ENCODE measurements at regions not wholly inside any gene's neighbourhood (a gene's known extent, or its start where the extent isn't known, plus 50 kb on each side); places are given as distances from the start of the nearest gene placed in this dataset.

DNA sequence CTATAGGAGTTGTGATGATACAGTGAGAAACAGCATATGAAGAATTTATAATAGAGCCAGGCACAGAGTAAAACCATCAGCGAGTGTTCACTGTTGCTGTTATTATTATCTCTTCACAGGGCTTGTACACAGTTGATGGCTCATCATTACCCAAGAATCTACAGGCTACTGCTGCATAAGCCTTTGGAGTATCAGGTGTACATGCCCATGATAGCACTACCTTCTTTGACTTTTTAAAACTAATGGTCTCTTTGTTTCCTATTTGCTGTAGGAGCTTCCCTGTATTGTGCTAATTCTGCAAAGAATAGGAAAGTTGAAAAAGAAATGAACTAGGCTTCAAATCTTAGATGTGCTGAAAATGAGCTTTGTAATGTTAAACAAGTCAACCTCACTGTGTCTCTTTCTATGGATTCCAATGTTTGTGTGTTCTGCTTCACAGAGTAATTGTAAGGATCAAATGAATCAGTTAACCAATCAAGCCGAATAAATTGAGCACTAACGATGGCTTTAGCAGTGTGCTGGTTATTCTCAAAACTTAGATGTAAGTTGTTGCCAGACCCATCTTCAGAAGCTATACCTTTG, 138.8 kb downstream of the TUSC7 start:
- no peak overlapping the region for H3K4me3 ChIP-seq
- H3K27ac ChIP-seq: no peak overlapping the region
- POLR2A ChIA-PET (ENCODE audit: unreplicated experiment): no interaction called here
- H3K27me3 ChIP-seq (ENCODE audit: insufficient read depth, low read depth): no peaks in the 10 kb centered on the region
- intact Hi-C loops (cut with micrococcal nuclease; ENCODE audit: unreplicated experiment): no loop called here
- H3K79me2 ChIP-seq (ENCODE audit: low read depth): no peaks in the 10 kb centered on the region
- H3K36me3 ChIP-seq (ENCODE audit: low read depth): no peaks in the 10 kb centered on the region
- no peak overlapping the region for H2AFZ ChIP-seq
- no peak for DNase-seq
- CTCF ChIA-PET: no interaction called here
- H3K4me1 ChIP-seq (replicated peaks; ENCODE audit: insufficient read depth): no peaks in the 10 kb centered on the region
- H3K9me3 ChIP-seq (ENCODE audit: insufficient read depth, low read depth): no peaks in the 10 kb centered on the region
- H3K4me2 ChIP-seq: no peak overlapping the region
- no peaks in the 10 kb centered on the region for H3K9me2 ChIP-seq (ENCODE audit: insufficient read depth)
- TF ChIP-seq, protein P1, sequence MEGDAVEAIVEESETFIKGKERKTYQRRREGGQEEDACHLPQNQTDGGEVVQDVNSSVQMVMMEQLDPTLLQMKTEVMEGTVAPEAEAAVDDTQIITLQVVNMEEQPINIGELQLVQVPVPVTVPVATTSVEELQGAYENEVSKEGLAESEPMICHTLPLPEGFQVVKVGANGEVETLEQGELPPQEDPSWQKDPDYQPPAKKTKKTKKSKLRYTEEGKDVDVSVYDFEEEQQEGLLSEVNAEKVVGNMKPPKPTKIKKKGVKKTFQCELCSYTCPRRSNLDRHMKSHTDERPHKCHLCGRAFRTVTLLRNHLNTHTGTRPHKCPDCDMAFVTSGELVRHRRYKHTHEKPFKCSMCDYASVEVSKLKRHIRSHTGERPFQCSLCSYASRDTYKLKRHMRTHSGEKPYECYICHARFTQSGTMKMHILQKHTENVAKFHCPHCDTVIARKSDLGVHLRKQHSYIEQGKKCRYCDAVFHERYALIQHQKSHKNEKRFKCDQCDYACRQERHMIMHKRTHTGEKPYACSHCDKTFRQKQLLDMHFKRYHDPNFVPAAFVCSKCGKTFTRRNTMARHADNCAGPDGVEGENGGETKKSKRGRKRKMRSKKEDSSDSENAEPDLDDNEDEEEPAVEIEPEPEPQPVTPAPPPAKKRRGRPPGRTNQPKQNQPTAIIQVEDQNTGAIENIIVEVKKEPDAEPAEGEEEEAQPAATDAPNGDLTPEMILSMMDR (conservative IDR thresholded peaks at IDR 0.05): no peak
- no peak for TF ChIP-seq EZH2 (IDR thresholded peaks at IDR 0.05; ENCODE audit: low read depth)
- no peaks in the 10 kb centered on the region for H4K20me1 ChIP-seq (ENCODE audit: insufficient read depth)
- BruUV-seq (replicated peaks): no TSS peak
- H3F3A ChIP-seq (ENCODE audit: insufficient read depth, low read depth): no peaks in the 10 kb centered on the region

DNA sequence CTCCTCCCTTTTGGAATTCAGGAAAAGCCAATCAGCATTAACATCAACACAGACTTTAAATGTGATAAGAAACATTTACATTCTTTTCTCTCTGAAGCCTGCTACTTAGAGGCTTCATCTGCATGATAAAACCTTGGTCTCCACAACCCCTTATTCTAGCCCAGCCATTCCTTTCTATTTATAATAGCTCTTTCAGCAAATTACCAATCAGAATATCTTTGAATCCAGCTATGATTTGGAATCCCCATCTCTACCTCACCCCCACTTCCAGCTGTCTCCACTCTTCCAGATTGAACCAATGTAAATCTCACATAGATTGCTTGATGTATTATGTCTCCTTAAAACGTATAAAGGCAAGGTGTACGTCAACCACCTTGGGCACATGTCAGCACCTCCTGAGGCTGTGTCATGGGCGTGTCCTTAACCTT, 139.7 kb downstream of the TUSC7 start:
- Histone ChIP-seq H3K27me3 (ENCODE audit: insufficient read depth, low read depth) (no peaks in the 10 kb centered on the region), H3K9me3 (ENCODE audit: insufficient read depth, low read depth) (no peaks in the 10 kb centered on the region), H3K27ac (no peak overlapping the region), H3K79me2 (ENCODE audit: low read depth) (no peaks in the 10 kb centered on the region), H3K9me2 (ENCODE audit: insufficient read depth) (no peaks in the 10 kb centered on the region), H3F3A (ENCODE audit: insufficient read depth, low read depth) (no peaks in the 10 kb centered on the region), H2AFZ (no peak overlapping the region), H4K20me1 (ENCODE audit: insufficient read depth) (no peaks in the 10 kb centered on the region), H3K36me3 (ENCODE audit: low read depth) (no peaks in the 10 kb centered on the region), H3K4me2 (no peak overlapping the region), H3K4me1 (replicated peaks; ENCODE audit: insufficient read depth) (no peaks in the 10 kb centered on the region), H3K4me3 (no peak overlapping the region)
- CTCF ChIA-PET: no interaction called here
- TF ChIP-seq, protein P1 (conservative IDR thresholded peaks at IDR 0.05): no peak
- TF ChIP-seq EZH2 (IDR thresholded peaks at IDR 0.05; ENCODE audit: low read depth): no peak
- BruUV-seq (replicated peaks): no TSS peak
- no peak for DNase-seq
- intact Hi-C loops (cut with micrococcal nuclease; ENCODE audit: unreplicated experiment): no loop called here
- POLR2A ChIA-PET (ENCODE audit: unreplicated experiment): no interaction called here

DNA sequence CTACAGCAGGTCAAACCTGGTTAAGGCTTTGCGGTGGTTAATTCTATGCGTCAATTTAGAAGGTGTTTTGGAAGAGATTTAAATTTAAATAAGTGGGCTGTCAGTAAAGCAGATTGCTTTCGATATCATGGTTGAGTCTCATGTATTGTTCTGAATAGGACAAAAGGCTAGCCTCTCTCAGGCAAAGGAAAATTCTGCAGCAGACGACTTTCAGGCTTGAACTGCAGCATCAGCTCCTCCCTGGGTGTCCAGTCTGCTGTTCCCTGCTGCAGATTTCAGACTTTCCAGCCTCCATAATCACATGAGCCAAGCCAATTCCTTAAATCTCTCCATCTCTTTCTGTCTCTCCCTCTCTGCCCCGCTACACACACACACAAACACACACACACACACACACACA, 143.2 kb downstream of the TUSC7 start:
- Histone ChIP-seq H3K36me3 (ENCODE audit: low read depth) (no peaks in the 10 kb centered on the region), H3F3A (ENCODE audit: insufficient read depth, low read depth) (no peaks in the 10 kb centered on the region), H3K4me1 (replicated peaks; ENCODE audit: insufficient read depth) (no peaks in the 10 kb centered on the region), H3K4me3 (no peak overlapping the region), H3K79me2 (ENCODE audit: low read depth) (no peaks in the 10 kb centered on the region), H3K9me3 (ENCODE audit: insufficient read depth, low read depth) (no peaks in the 10 kb centered on the region), H4K20me1 (ENCODE audit: insufficient read depth) (no peaks in the 10 kb centered on the region), H3K9me2 (ENCODE audit: insufficient read depth) (no peaks in the 10 kb centered on the region), H3K4me2 (no peak overlapping the region), H2AFZ (no peak overlapping the region), H3K27me3 (ENCODE audit: insufficient read depth, low read depth) (no peaks in the 10 kb centered on the region), H3K27ac (no peak overlapping the region)
- BruUV-seq (replicated peaks): no TSS peak
- DNase-seq: no peak
- TF ChIP-seq EZH2 (IDR thresholded peaks at IDR 0.05; ENCODE audit: low read depth): no peak
- ChIA-PET POLR2A (ENCODE audit: unreplicated experiment) (no interaction called here), CTCF (no interaction called here)
- intact Hi-C loops (cut with micrococcal nuclease; ENCODE audit: unreplicated experiment): no loop called here

DNA sequence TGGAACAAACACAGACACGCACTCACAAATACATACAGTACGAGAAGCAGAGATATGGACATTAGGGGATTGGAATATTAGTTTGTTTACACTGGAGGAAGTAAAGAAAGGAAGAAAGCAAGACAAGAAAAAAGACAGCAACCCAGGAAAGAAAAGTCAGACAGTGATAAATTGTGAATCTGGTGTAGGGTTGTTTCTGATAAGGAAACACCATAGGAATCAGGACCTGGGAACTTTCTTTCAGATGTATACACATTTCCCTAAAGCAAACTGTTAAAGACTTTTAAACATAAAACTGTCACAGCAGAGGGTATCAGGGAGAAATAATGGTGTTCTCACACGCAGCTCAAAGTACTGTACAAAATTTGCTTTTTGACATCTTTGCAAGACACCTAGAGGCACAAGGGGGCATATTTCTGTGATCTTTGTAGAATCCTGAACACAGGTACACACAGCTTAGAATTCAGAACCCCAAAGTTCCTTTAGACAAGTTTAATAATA, 153.7 kb downstream of the TUSC7 start:
- H3K4me1 ChIP-seq (replicated peaks; ENCODE audit: insufficient read depth): no peaks in the 10 kb centered on the region
- ChIA-PET CTCF (no interaction called here), POLR2A (ENCODE audit: unreplicated experiment) (no interaction called here)
- intact Hi-C loops (cut with micrococcal nuclease; ENCODE audit: unreplicated experiment): no loop called here
- H3K4me3 ChIP-seq: no peak overlapping the region
- H3F3A ChIP-seq (ENCODE audit: insufficient read depth, low read depth): no peaks in the 10 kb centered on the region
- no peaks in the 10 kb centered on the region for H3K9me3 ChIP-seq (ENCODE audit: insufficient read depth, low read depth)
- H3K36me3 ChIP-seq (ENCODE audit: low read depth): no peaks in the 10 kb centered on the region
- DNase-seq: no peak
- H2AFZ ChIP-seq: no peak overlapping the region
- no peaks in the 10 kb centered on the region for H4K20me1 ChIP-seq (ENCODE audit: insufficient read depth)
- BruUV-seq (replicated peaks): no TSS peak
- H3K79me2 ChIP-seq (ENCODE audit: low read depth): no peaks in the 10 kb centered on the region
- no peak overlapping the region for H3K27ac ChIP-seq
- no peak overlapping the region for H3K4me2 ChIP-seq
- no peak for TF ChIP-seq EZH2 (IDR thresholded peaks at IDR 0.05; ENCODE audit: low read depth)
- no peaks in the 10 kb centered on the region for H3K27me3 ChIP-seq (ENCODE audit: insufficient read depth, low read depth)
- H3K9me2 ChIP-seq (ENCODE audit: insufficient read depth): no peaks in the 10 kb centered on the region

All from PC-9 (cell line).